HCT116 (cell line): ENCODE measurements at regions not wholly inside any gene's neighbourhood (a gene's known extent, or its start where the extent isn't known, plus 50 kb on each side); places are given as distances from the start of the nearest gene placed in this dataset.

Source experiments
- ATAC-seq: fragments of 200-7000 bp; cut with Tn5 transposase; 2 replicates; pipeline ENCODE4 v1.9.1; 2020; ENCODE audit warnings: mild to moderate bottlenecking, moderate library complexity
- BruUV-seq: library from RNA; stranded (reverse); fragments of 400-500 nt; replicated peaks from 2 replicates; lab custom pipeline; 2021; lab: Mats Ljungman, UMichigan
- CTCF ChIA-PET: fragments of 300-600 bp; sonication (Branson Sonifier 250); formaldehyde crosslinking; loops from one replicate; lab custom pipeline; 2021; ENCODE audit warnings: antibody characterized with exemption; lab: Charles Lee
- POLR2A ChIA-PET: fragments of 300-600, 350-600 bp; sonication (Branson Sonifier 250); formaldehyde crosslinking; loops from one replicate; lab custom pipeline; 2021; ENCODE audit warnings: antibody characterized with exemption; lab: Charles Lee
- RAD21 ChIA-PET, 2 experiments: fragments of 300-600 bp; sonication (Branson Sonifier 250); formaldehyde crosslinking; loops; one replicate each; lab custom pipeline; 2023; ENCODE audit warnings: low total read pairs in 2 of 2; ENCODE audit not compliant: uncharacterized antibody in 2 of 2, unreplicated experiment in 2 of 2, low non-redundant PET in 1 of 2; lab: Charles Lee
- DNase-seq: peaks from one replicate; pipeline ENCODE4 v3.0.0-alpha.2; 2010; ENCODE audit warnings: low read depth, low spot score
- H2AFZ ChIP-seq: fragments of 200-600 bp; shearing (Covaris generic), sonication (generic); 2 replicates; pipeline ENCODE4 v1.6.1; 2017; ENCODE audit warnings: low read depth, mixed run types, mixed read lengths, antibody characterized with exemption, low read length; ENCODE audit not compliant: poor library complexity, severe bottlenecking
- H3K27ac ChIP-seq: 2 replicates; pipeline ENCODE4 v1.5.1; 2012; ENCODE audit warnings: low read depth, low read length
- H3K27me3 ChIP-seq: fragments of 200-600 bp; sonication (generic); 2 replicates; pipeline ENCODE4 v1.6.1; 2016; ENCODE audit warnings: mixed run types, low read length, mixed read lengths; ENCODE audit not compliant: insufficient read depth
- H3K36me3 ChIP-seq, 2 experiments: fragments of 200-500 bp in 1 of 2; fragments of 200-600 bp in 1 of 2; sonication (Bioruptor generic) in 1 of 2; sonication (generic) in 1 of 2; 2 replicates each; pipeline versions ENCODE4 v1.5.1 to v1.6.1; 2014 to 2016; ENCODE audit warnings: low read length in 2 of 2, inconsistent platforms in 1 of 2, mixed read lengths in 1 of 2, mixed run types in 1 of 2; ENCODE audit not compliant: insufficient read depth in 2 of 2, control insufficient read depth in 1 of 2
- H3K4me1 ChIP-seq, 2 experiments: fragments of 200-600 bp in 1 of 2; sonication (generic) in 1 of 2; 2 replicates each; pipeline versions ENCODE4 v1.5.1 to v1.6.1; 2012 to 2017; ENCODE audit warnings: low read length in 2 of 2, inconsistent platforms in 1 of 2, mild to moderate bottlenecking in 1 of 2, mixed read lengths in 1 of 2, mixed run types in 1 of 2, moderate library complexity in 1 of 2; ENCODE audit not compliant: insufficient read depth in 2 of 2, control insufficient read depth in 1 of 2
- H3K4me2 ChIP-seq: fragments of 200-600 bp; sonication (generic); 2 replicates; pipeline ENCODE4 v1.6.1; 2017; ENCODE audit warnings: mixed run types, low read length, mixed read lengths
- H3K4me3 ChIP-seq, 2 experiments: fragments of 200-600 bp in 1 of 2; sonication (generic) in 1 of 2; replicated peaks in 1 of 2; 2 replicates each; pipeline ENCODE4 v1.5.1; 2011 to 2016; ENCODE audit warnings: low read length in 2 of 2, control low read depth in 1 of 2, low read depth in 1 of 2, mild to moderate bottlenecking in 1 of 2, mixed read lengths in 1 of 2, mixed run types in 1 of 2
- H3K79me2 ChIP-seq: fragments of 200-600 bp; sonication (generic); 2 replicates; pipeline ENCODE4 v1.6.1; 2017; ENCODE audit warnings: mild to moderate bottlenecking, mixed run types, low read length, moderate library complexity, mixed read lengths; ENCODE audit not compliant: insufficient read depth
- H3K9ac ChIP-seq: fragments of 200-600 bp; sonication (generic); 2 replicates; pipeline ENCODE4 v1.6.1; 2016; ENCODE audit warnings: low read length, mixed read lengths
- H3K9me2 ChIP-seq: fragments of 200-600 bp; sonication (generic), shearing (Covaris generic); 2 replicates; pipeline ENCODE4 v1.6.1; 2017; ENCODE audit warnings: mixed run types, mild to moderate bottlenecking, moderate library complexity; ENCODE audit not compliant: insufficient read depth
- H3K9me3 ChIP-seq, 2 experiments: fragments of 200-500 bp in 1 of 2; fragments of 200-600 bp in 1 of 2; sonication (Bioruptor generic) in 1 of 2; sonication (generic) in 1 of 2; 2 replicates each; pipeline ENCODE4 v1.6.1; 2014 to 2017; ENCODE audit warnings: low read length in 2 of 2, mixed read lengths in 2 of 2, inconsistent platforms in 1 of 2, low read depth in 1 of 2, mild to moderate bottlenecking in 1 of 2, mixed run types in 1 of 2, moderate library complexity in 1 of 2; ENCODE audit not compliant: control insufficient read depth in 1 of 2, insufficient read depth in 1 of 2
- H4K20me1 ChIP-seq: fragments of 200-600 bp; sonication (generic), shearing (Covaris generic); 2 replicates; pipeline ENCODE4 v1.6.1; 2017; ENCODE audit warnings: mixed run types, mild to moderate bottlenecking, moderate library complexity; ENCODE audit not compliant: insufficient read depth
- CTCF ChIP-seq, 3 experiments: fragments of 200-600 bp in 1 of 3; sonication (generic) in 1 of 3; IDR thresholded peaks in 2 of 3; conservative IDR thresholded peaks in 1 of 3; 2 replicates each; pipeline ENCODE4 v1.5.1; 2012 to 2017; ENCODE audit warnings: low read depth in 2 of 3, low read length in 2 of 3, antibody characterized with exemption in 1 of 3, borderline replicate concordance in 1 of 3, control low read depth in 1 of 3, mild to moderate bottlenecking in 1 of 3, mixed read lengths in 1 of 3, mixed run types in 1 of 3, moderate library complexity in 1 of 3; ENCODE audit not compliant: insufficient read depth in 1 of 3
- ELF1 ChIP-seq: IDR thresholded peaks from 2 replicates; pipeline ENCODE4 v1.6.1; 2012; ENCODE audit warnings: low read depth, borderline replicate concordance
- EZH2phosphoT487 ChIP-seq: fragments of 200-600 bp; IDR thresholded peaks from 2 replicates; pipeline ENCODE4 v1.6.1; 2018; ENCODE audit warnings: antibody characterized with exemption, borderline replicate concordance
- FOSL1 ChIP-seq: IDR thresholded peaks from 2 replicates; pipeline ENCODE4 v1.6.1; 2012; ENCODE audit warnings: low read depth
- POLR2AphosphoS5 ChIP-seq: IDR thresholded peaks from 2 replicates; pipeline ENCODE4 v1.6.1; 2011; ENCODE audit warnings: mild to moderate bottlenecking, low read depth, low read length, moderate library complexity
- ZNF274 ChIP-seq: fragments of 200-500 bp; sonication (Bioruptor generic); IDR thresholded peaks from 2 replicates; pipeline ENCODE4 v1.6.1; 2014; ENCODE audit warnings: mild to moderate bottlenecking, low read depth, low read length, inconsistent platforms
- intact Hi-C: fragments of 100-400 bp; cut with micrococcal nuclease; formaldehyde crosslinking; loops from 2 replicates; pipeline ENCODE4 v1.10.0; 2022
- TF ChIP-seq, protein P1 (sequence below): IDR thresholded peaks from 2 replicates; pipeline ENCODE4 v1.6.1; 2011; ENCODE audit warnings: mild to moderate bottlenecking, low read length, moderate library complexity; ENCODE audit not compliant: insufficient replicate concordance; ENCODE audit errors: extremely low read depth

DNA sequence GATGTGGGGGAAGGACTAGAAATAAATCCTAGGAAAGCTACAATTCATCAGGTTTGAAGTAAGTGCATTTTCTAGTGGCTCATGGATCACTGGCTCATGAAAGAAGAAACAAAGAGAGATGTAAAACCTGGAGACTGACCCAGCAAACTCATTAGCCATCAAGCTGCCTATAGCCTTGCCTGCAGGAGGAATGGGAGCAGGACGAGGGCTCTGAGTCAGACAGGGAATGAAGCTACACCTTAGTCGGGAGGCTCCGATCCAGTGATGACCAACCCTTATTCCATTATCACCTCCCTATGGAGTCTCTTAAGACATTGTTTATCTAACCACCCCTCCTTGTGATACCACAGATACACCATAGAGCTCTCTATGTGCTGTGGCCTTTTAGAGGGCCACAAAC is 112.5 kb upstream of the WDR11 start:
- no peak overlapping the region for H3K9ac ChIP-seq
- no peaks in the 10 kb centered on the region for H4K20me1 ChIP-seq
- TF ChIP-seq, protein P1, sequence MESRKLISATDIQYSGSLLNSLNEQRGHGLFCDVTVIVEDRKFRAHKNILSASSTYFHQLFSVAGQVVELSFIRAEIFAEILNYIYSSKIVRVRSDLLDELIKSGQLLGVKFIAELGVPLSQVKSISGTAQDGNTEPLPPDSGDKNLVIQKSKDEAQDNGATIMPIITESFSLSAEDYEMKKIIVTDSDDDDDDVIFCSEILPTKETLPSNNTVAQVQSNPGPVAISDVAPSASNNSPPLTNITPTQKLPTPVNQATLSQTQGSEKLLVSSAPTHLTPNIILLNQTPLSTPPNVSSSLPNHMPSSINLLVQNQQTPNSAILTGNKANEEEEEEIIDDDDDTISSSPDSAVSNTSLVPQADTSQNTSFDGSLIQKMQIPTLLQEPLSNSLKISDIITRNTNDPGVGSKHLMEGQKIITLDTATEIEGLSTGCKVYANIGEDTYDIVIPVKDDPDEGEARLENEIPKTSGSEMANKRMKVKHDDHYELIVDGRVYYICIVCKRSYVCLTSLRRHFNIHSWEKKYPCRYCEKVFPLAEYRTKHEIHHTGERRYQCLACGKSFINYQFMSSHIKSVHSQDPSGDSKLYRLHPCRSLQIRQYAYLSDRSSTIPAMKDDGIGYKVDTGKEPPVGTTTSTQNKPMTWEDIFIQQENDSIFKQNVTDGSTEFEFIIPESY: no peak
- TF ChIP-seq ZNF274: no peak
- no peak for TF ChIP-seq EZH2phosphoT487
- TF ChIP-seq POLR2AphosphoS5: no peak
- TF ChIP-seq ELF1: no peak
- TF ChIP-seq CTCF (IDR thresholded peaks at IDR 0.05 in 2 of 3, conservative IDR thresholded peaks at IDR 0.05 in 1 of 3; ENCODE audit: borderline replicate concordance in 1 of 3, insufficient read depth in 1 of 3, low read depth in 2 of 3, low read length in 2 of 3): no peak
- TF ChIP-seq FOSL1: no peak
- no peak overlapping the region for H3K27ac ChIP-seq
- ChIA-PET RAD21 (no interaction called here), POLR2A (no interaction called here), CTCF (no interaction called here)
- H3K4me1 ChIP-seq: no peaks in the 10 kb centered on the region
- intact Hi-C loops: loop anchor here (5.0 to 10.0 kb wide), 2 partner anchors 516 to 804 kb away; no protein-coding TSS in a partner anchor
- H3K9me3 ChIP-seq: no peaks in the 10 kb centered on the region
- no peak overlapping the region for H3K4me3 ChIP-seq
- no peaks in the 10 kb centered on the region for H3K36me3 ChIP-seq
- H2AFZ ChIP-seq: no peak overlapping the region
- BruUV-seq: no TSS peak
- peaks cover 41% of the 10 kb centered on the region for H3K27me3 ChIP-seq
- no peaks in the 10 kb centered on the region for H3K9me2 ChIP-seq
- H3K79me2 ChIP-seq: no peaks in the 10 kb centered on the region
- DNase-seq: no peak
- H3K4me2 ChIP-seq: no peak overlapping the region
- 0 out of 2 replicates have a peak, but pooled peaks have one; percentile 26 for ATAC-seq
